CD4-positive, alpha-beta memory T cell (primary cell): ENCODE measurements at regions not wholly inside any gene's neighbourhood (a gene's known extent, or its start where the extent isn't known, plus 50 kb on each side); places are given as distances from the start of the nearest gene placed in this dataset.
"Not testable (repeated sequence)": the region's sequence is repeated elsewhere in the genome, so short reads cannot be mapped to it uniquely, and the experiment has no call there.

Source experiments
- CTCF ChIA-PET: fragments of 350-600 bp; sonication (Branson Sonifier 250); formaldehyde crosslinking; loops from one replicate; lab custom pipeline; 2021; ENCODE audit warnings: inconsistent platforms; ENCODE audit not compliant: partially characterized antibody; lab: Charles Lee
- POLR2A ChIA-PET: fragments of 350-600 bp; sonication (Branson Sonifier 250); formaldehyde crosslinking; loops from one replicate; lab custom pipeline; 2021; ENCODE audit not compliant: partially characterized antibody; lab: Charles Lee
- DNase-seq, 5 donors: peaks; one replicate each; pipeline versions ENCODE4 v3.0.0 to v3.0.0-alpha.2; 2020 to 2022; ENCODE audit warnings: mixed read lengths in 1 of 5
- H3K27ac ChIP-seq: one replicate; pipeline ENCODE4 v1.7.0; 2013; ENCODE audit warnings: low read depth, low read length
- H3K27me3 ChIP-seq: 2 replicates; pipeline ENCODE4 v1.7.0; 2013; ENCODE audit warnings: mild to moderate bottlenecking, low read length, moderate library complexity; ENCODE audit not compliant: insufficient read depth
- H3K36me3 ChIP-seq: 2 replicates; pipeline ENCODE4 v1.7.0; 2013; ENCODE audit warnings: mild to moderate bottlenecking, low read length, moderate library complexity; ENCODE audit not compliant: insufficient read depth
- H3K4me1 ChIP-seq: 2 replicates; pipeline ENCODE4 v1.7.0; 2013; ENCODE audit warnings: mild to moderate bottlenecking, low read length, moderate library complexity; ENCODE audit not compliant: insufficient read depth
- H3K4me3 ChIP-seq, 2 donors: one replicate each; pipeline ENCODE4 v1.7.0; 2013; ENCODE audit warnings: low read length in 2 of 2, mild to moderate bottlenecking in 1 of 2
- H3K9me3 ChIP-seq, 2 donors: one replicate each; pipeline ENCODE4 v1.7.0; 2013; ENCODE audit warnings: low read length in 2 of 2, control low read depth in 1 of 2; ENCODE audit not compliant: control insufficient read depth in 1 of 2
- H3K27ac Mint-ChIP-seq, 7 donors: one replicate each; pipeline ENCODE4 v1.8.0; 2020 to 2021; ENCODE audit warnings: mixed read lengths in 7 of 7, mild to moderate bottlenecking in 6 of 7, inconsistent platforms in 3 of 7, moderate library complexity in 3 of 7
- H3K27me3 Mint-ChIP-seq, 2 donors: one replicate each; pipeline ENCODE4 v1.8.0; 2020 to 2021; ENCODE audit warnings: mixed read lengths in 2 of 2
- H3K36me3 Mint-ChIP-seq, 2 donors: one replicate each; pipeline ENCODE4 v1.8.0; 2020 to 2021; ENCODE audit warnings: mixed read lengths in 2 of 2, inconsistent platforms in 1 of 2, mild to moderate bottlenecking in 1 of 2
- H3K4me1 Mint-ChIP-seq, 4 donors: one replicate each; pipeline ENCODE4 v1.8.0; 2020 to 2021; ENCODE audit warnings: mixed read lengths in 4 of 4, mild to moderate bottlenecking in 1 of 4
- H3K4me3 Mint-ChIP-seq, 8 donors: one replicate each; pipeline ENCODE4 v1.8.0; 2020 to 2021; ENCODE audit warnings: mixed read lengths in 8 of 8, mild to moderate bottlenecking in 7 of 8, moderate library complexity in 6 of 8, inconsistent platforms in 3 of 8
- H3K9me3 Mint-ChIP-seq, 8 donors: one replicate each; pipeline ENCODE4 v1.8.0; 2020 to 2021; ENCODE audit warnings: mixed read lengths in 8 of 8, mild to moderate bottlenecking in 5 of 8, inconsistent platforms in 3 of 8, moderate library complexity in 1 of 8
- intact Hi-C: fragments of 100-400 bp; cut with micrococcal nuclease; formaldehyde crosslinking; loops from one replicate; pipeline ENCODE4 v1.15.1; 2023

DNA sequence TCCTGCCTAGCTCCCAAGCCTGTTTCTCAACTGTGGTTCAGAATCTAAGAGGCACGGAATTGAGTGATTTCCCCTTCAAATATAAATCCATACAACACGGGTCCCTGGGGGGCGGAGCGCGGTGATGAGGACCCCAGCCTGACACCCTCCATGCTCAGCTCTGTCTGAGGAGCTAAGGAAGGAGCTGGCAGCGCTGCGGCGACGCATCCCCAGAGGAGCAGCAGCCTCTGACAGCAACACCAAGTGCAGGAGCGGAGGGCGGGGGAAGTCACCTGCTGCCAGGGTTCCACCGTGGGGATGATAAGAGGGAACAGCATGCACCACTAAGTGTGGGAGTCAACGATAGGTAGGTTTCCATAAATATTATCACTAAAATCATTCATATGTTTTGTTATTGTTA is 72.6 kb upstream of the VWC2 start:
- Mint-ChIP-seq H3K36me3 (no peaks in the 10 kb centered on the region), H3K27me3 (peaks cover 0 to 3% of the 10 kb centered on the region in 2 donors), H3K4me3 (no peak overlapping the region), H3K4me1 (no peaks in the 10 kb centered on the region), H3K9me3 (peaks cover 0 to 6% (median 2%) of the 10 kb centered on the region in 8 donors), H3K27ac (no peak overlapping the region)
- no peaks in the 10 kb centered on the region for H3K9me3 ChIP-seq
- ChIA-PET POLR2A (no interaction called here), CTCF (no interaction called here)
- H3K4me1 ChIP-seq: no peaks in the 10 kb centered on the region
- no peaks in the 10 kb centered on the region for H3K36me3 ChIP-seq
- no peak overlapping the region for H3K4me3 ChIP-seq
- intact Hi-C loops: no loop called here
- DNase-seq: no peak
- no peak overlapping the region for H3K27ac ChIP-seq
- H3K27me3 ChIP-seq: no peaks in the 10 kb centered on the region

DNA sequence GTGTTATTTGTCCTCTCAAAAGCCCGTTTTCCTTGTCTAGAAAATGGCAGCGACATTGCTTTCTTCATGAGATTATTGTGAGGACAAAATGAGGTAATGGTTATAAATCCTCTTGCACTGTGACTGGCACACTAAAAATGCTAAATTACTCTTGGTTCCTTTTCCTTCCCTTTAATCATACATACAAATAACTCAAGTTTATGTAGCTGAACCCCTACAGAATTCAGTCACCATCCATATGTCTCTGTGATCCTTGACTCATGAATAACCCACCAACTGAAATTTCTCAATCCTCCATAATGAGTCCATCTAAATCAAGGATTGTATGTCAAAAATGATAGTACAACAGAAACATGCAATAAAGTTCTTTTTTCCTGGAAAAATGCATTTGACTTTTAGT is 71.3 kb upstream of the VWC2 start:
- ChIA-PET CTCF (no interaction called here), POLR2A (no interaction called here)
- Histone ChIP-seq H3K27me3 (no peaks in the 10 kb centered on the region), H3K36me3 (no peaks in the 10 kb centered on the region), H3K27ac (no peak overlapping the region), H3K9me3 (no peaks in the 10 kb centered on the region), H3K4me1 (no peaks in the 10 kb centered on the region), H3K4me3 (no peak overlapping the region)
- no peak overlapping the region for H3K27ac Mint-ChIP-seq
- no peaks in the 10 kb centered on the region for H3K4me1 Mint-ChIP-seq
- H3K27me3 Mint-ChIP-seq: peaks cover 0 to 3% of the 10 kb centered on the region in 2 donors
- intact Hi-C loops: no loop called here
- no peak overlapping the region for H3K4me3 Mint-ChIP-seq
- H3K9me3 Mint-ChIP-seq: peaks cover 0 to 6% (median 2%) of the 10 kb centered on the region in 8 donors
- DNase-seq: no peak
- no peaks in the 10 kb centered on the region for H3K36me3 Mint-ChIP-seq

DNA sequence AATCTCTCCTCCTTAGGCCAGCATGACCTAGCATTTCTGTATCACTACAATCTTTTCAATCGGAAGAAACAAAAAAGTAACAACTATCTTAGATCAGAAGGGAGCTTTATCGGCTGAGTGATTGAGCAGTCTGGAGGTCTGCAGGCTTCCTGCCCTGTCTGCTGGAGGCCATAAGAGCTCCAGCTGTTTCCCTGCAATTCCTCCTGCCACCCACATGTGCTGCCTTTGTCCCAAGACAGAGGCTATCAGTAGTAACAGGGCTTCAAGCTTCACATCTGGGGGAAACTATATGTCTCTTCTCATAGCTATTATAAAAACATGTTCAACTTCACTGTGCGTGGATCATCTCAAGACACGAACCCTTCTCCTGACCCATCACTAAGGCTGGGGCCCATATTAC is 70.1 kb upstream of the VWC2 start:
- Mint-ChIP-seq H3K36me3 (no peaks in the 10 kb centered on the region), H3K9me3 (peaks cover 0 to 6% (median 2%) of the 10 kb centered on the region in 8 donors), H3K27me3 (peaks cover 0 to 3% of the 10 kb centered on the region in 2 donors), H3K4me1 (no peaks in the 10 kb centered on the region), H3K4me3 (no peak overlapping the region), H3K27ac (no peak overlapping the region)
- ChIA-PET POLR2A (no interaction called here), CTCF (no interaction called here)
- Histone ChIP-seq H3K36me3 (no peaks in the 10 kb centered on the region), H3K27ac (no peak overlapping the region), H3K9me3 (no peaks in the 10 kb centered on the region), H3K27me3 (no peaks in the 10 kb centered on the region), H3K4me1 (no peaks in the 10 kb centered on the region), H3K4me3 (no peak overlapping the region)
- intact Hi-C loops: no loop called here
- DNase-seq: no peak

DNA sequence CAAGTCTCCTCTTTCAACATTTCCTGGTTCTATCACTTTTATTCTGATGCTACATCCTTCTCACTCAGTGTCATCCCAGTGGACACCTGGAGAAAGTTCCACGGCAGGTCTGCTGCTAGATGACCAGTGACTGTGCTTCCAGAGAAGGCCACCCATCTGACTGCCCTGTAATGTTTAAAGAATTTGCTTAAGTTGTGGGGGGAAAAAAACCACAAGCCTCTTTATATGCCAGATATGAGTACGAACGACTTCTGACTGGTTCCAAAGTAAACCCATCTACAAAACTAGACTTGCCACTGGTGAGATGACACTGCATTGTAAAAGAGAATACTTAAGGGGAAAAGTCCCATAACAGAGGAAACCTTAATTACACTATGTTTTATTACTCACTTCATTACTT is 69.6 kb upstream of the VWC2 start:
- Histone ChIP-seq H3K27ac (no peak overlapping the region), H3K9me3 (no peaks in the 10 kb centered on the region), H3K4me1 (no peaks in the 10 kb centered on the region), H3K36me3 (no peaks in the 10 kb centered on the region), H3K4me3 (no peak overlapping the region), H3K27me3 (no peaks in the 10 kb centered on the region)
- Mint-ChIP-seq H3K36me3 (no peaks in the 10 kb centered on the region), H3K9me3 (peaks cover 0 to 8% (median 0%) of the 10 kb centered on the region in 8 donors), H3K27ac (no peak overlapping the region), H3K4me1 (no peaks in the 10 kb centered on the region), H3K27me3 (peaks cover 0 to 3% of the 10 kb centered on the region in 2 donors), H3K4me3 (no peak overlapping the region)
- no peak for DNase-seq
- POLR2A ChIA-PET: no interaction called here
- CTCF ChIA-PET: no interaction called here
- intact Hi-C loops: no loop called here

DNA sequence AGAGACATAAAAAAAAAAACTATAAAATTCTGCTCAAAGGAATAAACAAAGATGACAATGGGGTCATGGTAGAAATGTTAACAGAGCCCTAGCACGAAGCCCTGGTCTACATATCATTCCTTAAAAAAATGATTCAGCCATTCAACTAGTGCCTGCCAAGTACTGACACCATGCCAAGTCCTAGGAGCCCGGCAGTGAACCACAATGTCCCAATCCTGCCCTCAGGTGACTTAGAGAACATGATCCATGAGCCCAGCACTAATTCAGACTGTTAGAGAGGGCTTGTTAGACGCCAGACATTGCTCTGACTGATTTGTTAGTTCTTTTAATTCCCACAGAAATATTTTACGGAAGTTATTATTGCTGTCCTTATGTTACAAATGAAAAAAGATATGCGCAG is 67.3 kb upstream of the VWC2 start:
- POLR2A ChIA-PET: no interaction called here
- peaks cover 0 to 5% (median under 1%) of the 10 kb centered on the region in 8 donors for H3K9me3 Mint-ChIP-seq
- Histone ChIP-seq H3K9me3 (no peaks in the 10 kb centered on the region), H3K27me3 (no peaks in the 10 kb centered on the region), H3K4me1 (no peaks in the 10 kb centered on the region), H3K4me3 (no peak overlapping the region), H3K36me3 (no peaks in the 10 kb centered on the region), H3K27ac (no peak overlapping the region)
- H3K4me3 Mint-ChIP-seq: no peak overlapping the region
- H3K27me3 Mint-ChIP-seq: peaks cover 0 to 2% of the 10 kb centered on the region in 2 donors
- no peak overlapping the region for H3K27ac Mint-ChIP-seq
- no peaks in the 10 kb centered on the region for H3K36me3 Mint-ChIP-seq
- H3K4me1 Mint-ChIP-seq: no peaks in the 10 kb centered on the region
- intact Hi-C loops: no loop called here
- CTCF ChIA-PET: no interaction called here
- no peak for DNase-seq

DNA sequence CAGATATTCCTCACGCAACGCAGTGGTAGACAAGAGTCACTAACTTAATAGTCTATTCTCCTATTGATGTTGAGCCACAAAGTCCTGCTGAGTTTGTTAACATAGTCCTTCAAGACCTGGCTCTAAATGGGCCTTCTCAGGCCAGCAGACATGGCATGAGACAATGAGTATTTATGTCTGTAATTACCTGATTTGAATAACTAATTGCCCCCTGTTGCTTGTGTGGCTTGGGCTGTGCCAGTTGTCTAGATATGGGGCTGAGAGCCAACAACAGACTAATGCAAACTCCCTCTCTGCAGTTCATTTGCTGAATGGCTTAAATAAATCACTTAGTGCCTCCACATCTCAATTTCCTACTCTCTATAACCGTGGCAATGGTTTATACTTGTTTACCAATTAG is 65.5 kb upstream of the VWC2 start:
- intact Hi-C loops: no loop called here
- no peaks in the 10 kb centered on the region for H3K36me3 ChIP-seq
- Mint-ChIP-seq H3K9me3 (peaks cover 0 to 5% (median under 1%) of the 10 kb centered on the region in 8 donors), H3K27ac (no peak overlapping the region), H3K36me3 (no peaks in the 10 kb centered on the region), H3K27me3 (peaks cover 0 to 1% of the 10 kb centered on the region in 2 donors), H3K4me1 (no peaks in the 10 kb centered on the region), H3K4me3 (no peak overlapping the region)
- H3K9me3 ChIP-seq: no peaks in the 10 kb centered on the region
- no peaks in the 10 kb centered on the region for H3K27me3 ChIP-seq
- H3K27ac ChIP-seq: no peak overlapping the region
- CTCF ChIA-PET: no interaction called here
- POLR2A ChIA-PET: no interaction called here
- no peak for DNase-seq
- no peak overlapping the region for H3K4me3 ChIP-seq
- H3K4me1 ChIP-seq: no peaks in the 10 kb centered on the region

DNA sequence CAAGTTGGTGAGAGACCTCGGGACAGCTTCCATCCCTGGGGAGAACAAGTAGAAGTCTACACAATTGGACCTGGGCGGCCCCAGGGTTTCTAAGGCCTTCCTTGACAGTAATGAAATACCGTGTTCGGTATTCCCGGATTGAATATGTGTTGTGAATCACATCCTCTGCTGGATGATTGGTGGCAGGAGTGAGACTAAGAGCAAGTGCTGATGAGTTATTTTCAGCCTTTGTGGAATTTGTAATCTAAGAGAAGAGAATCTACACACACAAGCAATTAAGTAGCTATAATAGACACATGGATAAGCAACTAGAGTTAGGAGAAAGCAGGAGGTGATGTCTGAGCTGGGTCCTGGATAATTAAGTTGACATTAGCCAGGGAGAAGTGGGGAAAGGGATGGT is 64.8 kb upstream of the VWC2 start:
- no peak overlapping the region for H3K4me3 ChIP-seq
- POLR2A ChIA-PET: no interaction called here
- H3K27me3 Mint-ChIP-seq: peaks cover 0 to 1% of the 10 kb centered on the region in 2 donors
- H3K4me1 Mint-ChIP-seq: no peaks in the 10 kb centered on the region
- no peaks in the 10 kb centered on the region for H3K9me3 ChIP-seq
- no peaks in the 10 kb centered on the region for H3K36me3 ChIP-seq
- no peak overlapping the region for H3K4me3 Mint-ChIP-seq
- no peak overlapping the region for H3K27ac Mint-ChIP-seq
- H3K27me3 ChIP-seq: no peaks in the 10 kb centered on the region
- H3K4me1 ChIP-seq: no peaks in the 10 kb centered on the region
- DNase-seq: no peak
- CTCF ChIA-PET: no interaction called here
- intact Hi-C loops: no loop called here
- no peak overlapping the region for H3K27ac ChIP-seq
- peaks cover 0 to 5% (median under 1%) of the 10 kb centered on the region in 8 donors for H3K9me3 Mint-ChIP-seq
- H3K36me3 Mint-ChIP-seq: no peaks in the 10 kb centered on the region

DNA sequence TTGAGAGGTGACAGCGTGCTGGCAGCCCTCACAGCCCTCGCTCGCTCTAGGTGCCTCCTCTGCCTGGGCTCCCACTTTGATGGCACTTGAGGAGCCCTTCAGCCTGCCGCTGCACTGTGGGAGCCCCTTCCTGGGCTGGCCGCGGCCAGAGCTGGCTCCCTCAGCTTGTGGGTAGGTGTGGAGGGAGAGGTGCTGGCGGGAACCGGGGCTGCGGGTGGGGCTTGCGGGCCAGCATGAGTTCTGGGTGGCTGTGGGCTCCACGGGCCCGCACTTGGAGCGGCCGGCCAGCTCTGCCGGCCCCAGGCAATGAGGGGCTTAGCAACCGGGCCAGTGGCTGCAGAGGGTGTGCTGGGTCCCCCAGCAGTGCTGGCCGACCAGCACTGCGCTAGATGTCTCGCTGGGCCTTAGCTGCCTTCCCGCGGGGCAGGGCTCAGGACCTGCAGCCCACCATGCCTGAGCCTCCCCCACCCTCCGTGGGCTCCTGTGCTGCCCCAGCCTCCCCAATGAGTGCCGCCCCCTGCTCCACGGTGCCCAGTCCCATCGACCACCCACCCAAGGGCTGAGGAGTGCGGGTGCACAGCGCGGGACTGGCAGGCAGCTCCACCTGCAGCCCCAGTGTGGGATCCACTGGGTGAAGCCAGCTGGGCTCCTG is 62.2 kb upstream of the VWC2 start:
- H3K36me3 ChIP-seq, H3K27me3 ChIP-seq, H3K36me3 Mint-ChIP-seq, H3K9me3 Mint-ChIP-seq, DNase-seq, H3K4me1 ChIP-seq, H3K4me1 Mint-ChIP-seq, H3K27ac ChIP-seq, H3K4me3 Mint-ChIP-seq, H3K9me3 ChIP-seq, H3K27me3 Mint-ChIP-seq, H3K4me3 ChIP-seq, POLR2A ChIA-PET, intact Hi-C loops, CTCF ChIA-PET, H3K27ac Mint-ChIP-seq: not testable (repeated sequence)
